HG03039 (cell line): ENCODE measurements at regions not wholly inside any gene's neighbourhood (a gene's known extent, or its start where the extent isn't known, plus 50 kb on each side); places are given as distances from the start of the nearest gene placed in this dataset.

ENCODE experiments used
- ATAC-seq: cut with Tn5 transposase; IDR thresholded peaks from one replicate; pipeline ENCODE4 v1.9.1; 2021; ENCODE audit warnings: mild to moderate bottlenecking, moderate library complexity; ENCODE audit not compliant: unreplicated experiment

- ATAC-seq = no peak
These were observed 286.4 kb upstream of the WWC1 start for GRCh38 chr5:168005093-168005492.

- no peak for ATAC-seq
These were observed 285.5 kb upstream of the WWC1 start for GRCh38 chr5:168005936-168006335.

DNA sequence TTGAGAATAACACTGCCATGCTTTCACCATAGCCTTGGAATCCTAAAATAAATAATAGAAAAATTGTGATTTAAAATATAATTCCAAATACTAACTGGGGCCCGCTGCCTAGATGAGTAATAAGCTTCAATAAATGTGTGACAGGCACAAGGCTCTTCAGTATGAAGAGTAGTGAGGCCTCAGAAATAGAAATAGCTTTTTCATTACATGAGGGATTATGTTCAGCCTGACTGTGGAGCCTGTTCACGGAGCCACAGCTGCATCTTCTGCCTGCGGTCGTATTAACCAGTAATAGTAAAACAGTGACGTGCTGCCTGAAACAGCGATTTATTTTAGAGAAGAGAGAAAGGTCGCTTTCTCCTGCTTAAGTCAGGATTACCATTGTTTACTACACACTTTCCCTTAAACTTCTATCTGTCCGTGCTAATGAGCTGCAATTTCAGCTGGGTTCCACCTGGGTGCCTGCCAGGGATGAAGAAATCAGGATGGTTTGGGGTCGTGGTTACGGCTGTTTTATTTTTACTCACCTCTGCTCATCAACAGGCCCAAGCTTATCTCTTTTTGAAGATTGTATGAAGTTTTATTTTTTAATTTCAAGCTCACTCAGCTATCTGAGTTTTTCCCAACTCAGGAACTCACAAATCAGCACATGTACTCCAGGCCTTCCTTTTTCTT, 284.9 kb upstream of the WWC1 start:
- no peak for ATAC-seq

GRCh38 chr5:168007286-168007685, 284.2 kb upstream of the WWC1 start:
- no peak for ATAC-seq

DNA sequence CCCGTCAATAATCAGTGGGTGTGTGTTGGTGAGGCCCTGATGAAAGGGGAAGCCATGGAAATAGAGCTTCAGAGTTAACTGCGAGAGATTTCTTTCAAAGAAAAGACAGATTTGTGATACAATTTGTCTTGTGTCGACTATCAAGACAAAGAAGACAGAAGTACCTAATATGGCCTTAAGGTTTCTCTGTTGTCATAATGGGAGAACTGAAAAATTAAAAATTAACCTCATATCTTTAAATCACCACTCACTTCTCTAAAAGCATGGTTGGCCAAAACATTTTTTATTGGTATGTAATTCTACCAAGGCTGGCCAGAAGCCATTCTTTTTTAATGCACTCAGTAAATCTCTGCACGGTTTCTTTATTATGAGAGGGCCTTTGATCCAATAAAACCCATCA, 282.9 kb upstream of the WWC1 start:
- ATAC-seq = no peak

DNA sequence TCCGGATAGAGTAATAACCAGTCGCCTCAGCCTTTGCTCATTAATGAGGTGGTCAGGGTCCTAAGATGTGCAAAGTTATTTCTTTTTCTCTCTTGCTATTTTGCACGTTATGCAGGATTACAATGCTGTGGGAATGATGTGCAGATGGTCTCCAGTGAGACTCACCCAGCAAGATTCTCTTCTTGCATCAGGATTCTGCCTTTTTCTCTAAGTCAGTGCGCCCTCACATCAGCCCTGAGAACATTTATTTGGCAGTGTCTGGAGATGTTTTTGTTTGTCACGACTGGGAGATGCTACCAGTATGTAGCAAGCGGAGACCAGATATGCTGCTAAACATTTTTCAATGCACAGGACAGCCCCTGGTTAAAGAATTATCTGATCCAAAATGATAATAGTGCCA, 280.3 kb upstream of the WWC1 start:
- no peak for ATAC-seq

- no peak for ATAC-seq
These were observed 279.4 kb upstream of the WWC1 start for GRCh38 chr5:168012006-168012405.

GRCh38 chr5:168013546-168013945, 277.9 kb upstream of the WWC1 start:
- ATAC-seq = no peak

DNA sequence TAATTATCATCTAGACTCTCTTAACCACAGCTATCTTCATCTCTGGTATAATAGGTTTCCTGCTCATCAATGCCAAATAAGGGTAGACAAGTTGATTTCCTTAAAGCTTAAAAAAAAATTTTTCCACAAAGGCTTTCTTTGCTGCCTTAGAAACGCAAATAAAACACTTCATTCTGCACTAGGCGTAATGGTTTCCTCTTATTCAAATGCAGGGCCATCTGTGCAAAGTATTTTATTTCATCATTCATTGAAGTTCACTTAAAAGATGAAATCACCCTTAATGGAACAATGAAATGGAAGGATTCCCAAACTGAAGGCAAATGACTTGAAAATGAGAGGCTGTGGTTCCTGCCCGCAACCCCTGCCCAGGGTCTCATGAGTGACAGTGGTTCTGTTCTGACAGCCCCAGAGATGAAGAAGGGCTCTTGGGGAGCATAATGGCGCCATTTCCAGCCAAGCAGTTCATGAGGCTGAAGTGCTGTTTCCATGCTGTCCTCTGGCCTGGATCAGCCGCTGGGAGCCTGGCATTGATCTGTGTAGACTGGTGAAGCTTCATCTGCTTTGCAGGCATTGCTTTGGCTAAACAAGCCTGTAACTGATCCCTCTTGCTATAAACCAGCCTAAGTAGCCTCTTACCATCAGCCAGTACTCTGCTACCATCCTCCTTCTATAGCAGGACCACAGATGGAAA, 276.9 kb upstream of the WWC1 start:
- no peak for ATAC-seq

GRCh38 chr5:168015506-168015905, 275.9 kb upstream of the WWC1 start:
- ATAC-seq = no peak

- no peak for ATAC-seq
These were observed 274.1 kb upstream of the WWC1 start for GRCh38 chr5:168017313-168017712.

DNA sequence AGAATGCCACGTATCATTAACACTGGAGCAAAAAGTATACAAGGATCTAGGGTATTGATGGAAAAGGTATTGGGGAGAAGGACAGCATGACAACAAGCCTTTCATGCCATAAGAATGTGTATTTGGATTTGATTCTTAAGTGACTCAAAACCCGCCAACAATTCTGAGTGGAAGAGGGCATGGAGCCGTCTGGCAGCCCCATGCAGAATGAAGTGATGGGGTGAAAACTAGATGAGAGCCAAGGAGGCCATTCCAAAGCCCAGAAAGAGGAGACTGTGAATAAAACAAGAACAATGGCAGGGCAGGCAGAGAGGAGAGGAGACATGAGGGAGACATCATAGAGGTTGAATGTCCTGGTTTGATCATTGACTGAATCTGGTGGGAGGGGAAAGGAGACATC, 272.3 kb upstream of the WWC1 start:
- no peak for ATAC-seq

DNA sequence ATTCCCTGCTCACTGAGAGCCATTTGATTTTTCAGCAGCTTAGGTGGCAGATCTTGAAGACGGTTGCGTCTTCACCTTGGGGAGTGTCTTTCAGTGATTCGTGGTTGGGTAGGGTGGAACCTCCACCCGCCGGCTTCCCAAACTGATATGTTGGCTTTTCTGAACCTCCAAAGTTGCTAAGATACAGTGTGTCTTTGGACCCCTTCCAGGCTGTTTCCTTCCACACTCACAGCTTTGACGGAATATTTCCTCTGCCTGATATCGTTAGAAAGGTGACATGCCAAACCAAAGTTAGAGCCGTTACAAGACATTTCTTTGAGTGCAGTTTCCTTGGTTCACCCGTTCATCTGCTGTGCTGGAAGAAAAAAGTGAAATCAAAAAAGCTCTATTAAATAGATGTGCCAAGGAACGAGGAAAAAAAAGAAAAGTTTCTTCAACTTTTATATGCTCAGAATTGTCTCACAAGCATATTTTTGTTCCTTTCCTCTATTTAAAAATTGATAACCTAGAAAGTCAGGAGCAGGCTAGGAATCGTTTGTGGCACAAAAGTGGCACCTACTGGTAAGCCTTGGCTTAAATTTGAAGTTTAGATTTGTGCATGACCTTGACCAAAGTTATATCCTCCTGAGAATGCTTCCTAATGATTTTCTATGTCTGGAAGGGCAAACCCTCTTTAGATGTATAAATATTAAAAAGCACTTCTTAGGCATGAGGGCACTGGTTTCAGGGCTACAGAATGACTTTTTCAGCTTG, 270.7 kb upstream of the WWC1 start:
- no peak for ATAC-seq

- ATAC-seq = no peak
These were observed 268.8 kb upstream of the WWC1 start for GRCh38 chr5:168022446-168023169.

- ATAC-seq = no peak
These were observed 268.3 kb upstream of the WWC1 start for GRCh38 chr5:168023191-168023590.

DNA sequence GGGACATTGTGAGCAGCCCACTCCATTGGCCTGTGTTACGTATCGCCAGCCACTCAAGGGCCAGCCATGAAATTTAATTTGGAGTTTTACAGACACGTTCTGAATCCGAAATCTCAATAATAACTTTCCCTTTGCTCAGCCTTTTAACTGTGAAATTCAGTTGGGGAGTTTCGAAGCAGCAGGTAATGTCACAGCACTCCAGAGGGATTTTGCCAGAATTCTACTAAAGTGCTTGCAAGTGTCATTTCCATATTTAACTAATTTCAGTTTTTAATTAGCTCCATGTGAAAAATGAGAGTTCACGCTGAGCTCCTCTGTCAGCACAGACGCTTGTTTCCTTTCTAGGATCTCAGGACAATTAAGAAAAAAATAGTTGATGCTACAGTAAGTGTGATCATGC, 267.1 kb upstream of the WWC1 start:
- no peak for ATAC-seq

GRCh38 chr5:168027007-168027406, 264.4 kb upstream of the WWC1 start:
- no peak for ATAC-seq

DNA sequence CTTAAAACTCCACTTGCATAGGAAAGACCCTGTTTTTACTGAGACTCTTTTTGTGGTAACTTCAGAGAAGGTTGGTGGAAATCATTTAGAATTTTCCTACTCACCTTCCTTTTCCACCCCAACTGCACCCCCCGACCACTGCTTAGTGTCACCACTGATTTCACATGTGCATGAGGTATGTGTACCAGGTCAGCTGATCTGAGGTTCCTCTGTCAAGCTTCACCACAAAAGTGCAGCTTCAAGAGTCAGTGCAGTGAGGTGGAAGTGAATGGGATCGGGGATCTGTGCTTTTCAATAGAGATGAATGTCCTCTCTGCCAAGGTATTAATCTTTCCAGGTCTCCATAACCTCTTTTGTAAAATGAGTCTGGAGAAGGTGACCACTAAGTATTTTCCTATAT, 260.5 kb upstream of the WWC1 start:
- ATAC-seq = no peak

GRCh38 chr5:168031614-168032013, 259.8 kb upstream of the WWC1 start:
- ATAC-seq = no peak

- ATAC-seq = no peak
These were observed 252.4 kb upstream of the WWC1 start for GRCh38 chr5:168039039-168039438.

DNA sequence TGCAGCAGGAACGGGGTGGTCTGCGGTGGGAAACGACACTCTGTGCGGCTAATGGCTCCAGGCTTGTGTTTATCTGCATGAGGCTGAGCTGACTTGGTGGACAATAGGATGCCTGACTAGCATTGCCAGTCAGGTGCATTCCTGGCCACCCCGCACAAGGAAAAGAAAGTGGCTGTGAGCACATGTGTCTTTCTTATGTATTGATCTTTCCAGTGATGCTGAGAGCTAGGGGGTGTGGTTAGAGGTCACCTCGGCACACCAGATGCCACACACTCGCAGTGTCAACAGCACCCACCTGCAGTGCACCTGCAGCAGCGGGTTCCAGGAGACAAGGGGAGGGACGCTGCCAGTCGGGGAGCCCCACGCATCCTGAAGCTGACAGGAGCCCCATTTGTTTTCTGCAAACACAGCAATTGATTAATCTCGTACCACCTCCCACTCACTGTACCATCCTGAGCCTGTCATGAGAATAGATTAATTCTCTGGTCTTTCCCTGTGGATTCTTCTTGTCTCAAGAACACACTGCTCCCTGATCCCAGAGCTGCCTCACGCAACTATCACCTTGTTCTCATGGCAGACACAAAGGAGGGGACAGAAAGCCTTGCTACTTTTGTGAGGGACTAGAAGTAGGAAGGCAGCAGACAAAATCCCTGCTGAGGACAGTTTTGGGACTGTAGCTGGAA, 251.7 kb upstream of the WWC1 start:
- no peak for ATAC-seq
